SH-SY5Y (cell line): ENCODE measurements at regions not wholly inside any gene's neighbourhood (a gene's known extent, or its start where the extent isn't known, plus 50 kb on each side); places are given as distances from the start of the nearest gene placed in this dataset.

ENCODE experiments used
- GATA2 ChIP-seq: IDR thresholded peaks from 2 replicates; pipeline ENCODE4 v1.6.1; 2011; ENCODE audit warnings: mild to moderate bottlenecking, low read depth, low read length
- GATA3 ChIP-seq: IDR thresholded peaks from 2 replicates; pipeline ENCODE4 v1.6.1; 2011; ENCODE audit warnings: low read depth, mild to moderate bottlenecking, low read length, moderate library complexity

DNA sequence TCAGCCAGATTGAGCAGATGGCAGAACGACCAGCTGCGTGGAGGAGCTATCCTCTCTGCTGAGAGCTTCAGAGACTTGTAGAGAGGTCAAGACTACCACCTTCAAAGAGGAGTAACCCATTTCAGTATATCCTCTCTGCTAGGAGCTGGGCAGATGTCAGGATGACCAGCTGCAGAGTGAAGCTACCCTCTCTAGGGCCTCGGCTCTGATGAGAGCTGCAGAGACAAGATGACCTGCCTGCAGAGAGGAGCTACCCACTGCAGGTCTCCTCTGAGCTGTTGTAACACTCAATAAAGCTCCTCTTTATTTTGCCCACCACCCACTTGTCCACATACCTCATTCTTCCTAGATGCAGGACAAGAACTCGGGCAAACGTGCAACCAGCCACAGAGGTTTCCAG is 1522.7 kb downstream of the OTOL1 start:
- TF ChIP-seq GATA2 = no peak
- no peak for TF ChIP-seq GATA3
